ENCODE measurements at regions not wholly inside any gene's neighbourhood (a gene's known extent, or its start where the extent isn't known, plus 50 kb on each side); places are given as distances from the start of the nearest gene placed in this dataset.

DNA sequence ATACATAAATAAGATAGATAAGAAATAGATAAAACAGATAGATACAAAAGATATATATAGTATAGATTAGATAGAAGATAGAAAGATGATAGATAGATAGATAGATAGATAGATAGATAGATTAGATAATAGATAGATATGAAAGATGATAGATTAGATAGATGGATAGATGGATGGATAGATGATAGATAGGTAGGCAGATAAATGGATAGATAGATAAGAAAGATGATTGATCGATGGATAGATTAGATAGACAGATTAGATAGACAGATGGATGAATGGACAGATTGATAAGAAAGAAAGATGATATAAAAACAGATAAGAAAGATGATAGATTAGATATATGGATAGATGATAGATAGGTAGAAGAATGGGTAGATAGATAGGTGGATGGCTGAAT, 90.3 kb downstream of the SMIM20 start:
- TF ChIP-seq, protein P1, sequence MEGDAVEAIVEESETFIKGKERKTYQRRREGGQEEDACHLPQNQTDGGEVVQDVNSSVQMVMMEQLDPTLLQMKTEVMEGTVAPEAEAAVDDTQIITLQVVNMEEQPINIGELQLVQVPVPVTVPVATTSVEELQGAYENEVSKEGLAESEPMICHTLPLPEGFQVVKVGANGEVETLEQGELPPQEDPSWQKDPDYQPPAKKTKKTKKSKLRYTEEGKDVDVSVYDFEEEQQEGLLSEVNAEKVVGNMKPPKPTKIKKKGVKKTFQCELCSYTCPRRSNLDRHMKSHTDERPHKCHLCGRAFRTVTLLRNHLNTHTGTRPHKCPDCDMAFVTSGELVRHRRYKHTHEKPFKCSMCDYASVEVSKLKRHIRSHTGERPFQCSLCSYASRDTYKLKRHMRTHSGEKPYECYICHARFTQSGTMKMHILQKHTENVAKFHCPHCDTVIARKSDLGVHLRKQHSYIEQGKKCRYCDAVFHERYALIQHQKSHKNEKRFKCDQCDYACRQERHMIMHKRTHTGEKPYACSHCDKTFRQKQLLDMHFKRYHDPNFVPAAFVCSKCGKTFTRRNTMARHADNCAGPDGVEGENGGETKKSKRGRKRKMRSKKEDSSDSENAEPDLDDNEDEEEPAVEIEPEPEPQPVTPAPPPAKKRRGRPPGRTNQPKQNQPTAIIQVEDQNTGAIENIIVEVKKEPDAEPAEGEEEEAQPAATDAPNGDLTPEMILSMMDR (IDR thresholded peaks at IDR 0.05): no peak
- intact Hi-C loops (cut with DNase I): no loop called here
- no peak overlapping the region for H3K27ac ChIP-seq
- no peaks in the 10 kb centered on the region for H3K36me3 ChIP-seq
- no peak for ATAC-seq
- no peak for DNase-seq
- H3K9me3 ChIP-seq: peaks cover 8% of the 10 kb centered on the region
- H3K4me3 ChIP-seq: no peak overlapping the region
- H3K27me3 ChIP-seq (ENCODE audit: low read depth): no peaks in the 10 kb centered on the region
- H3K4me1 ChIP-seq: peaks cover 9% of the 10 kb centered on the region

DNA sequence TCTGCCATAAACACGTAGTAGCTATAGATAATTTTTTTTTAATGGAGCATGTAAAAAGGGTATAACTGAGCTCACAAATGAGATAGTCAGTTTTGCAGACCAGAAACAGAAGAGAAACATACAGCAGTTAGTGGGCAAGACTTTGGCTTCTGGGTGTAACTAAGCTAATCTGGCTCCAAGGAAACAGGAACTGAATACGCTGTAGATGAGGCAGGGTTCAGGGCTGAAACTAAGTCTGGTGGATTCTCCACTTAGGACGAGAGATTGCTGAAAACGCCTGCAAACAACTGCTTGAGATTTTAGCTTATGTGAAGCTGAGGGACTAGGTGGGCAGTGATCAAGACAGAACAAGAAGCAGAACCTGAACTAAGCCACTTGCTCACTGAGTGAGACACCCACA, 91.7 kb downstream of the SMIM20 start:
- Histone ChIP-seq H3K27me3 (ENCODE audit: low read depth) (no peaks in the 10 kb centered on the region), H3K4me3 (no peak overlapping the region), H3K27ac (no peak overlapping the region), H3K36me3 (no peaks in the 10 kb centered on the region), H3K4me1 (peaks cover 7% of the 10 kb centered on the region), H3K9me3 (peaks cover 8% of the 10 kb centered on the region)
- DNase-seq (no peak), ATAC-seq (no peak)
- intact Hi-C loops (cut with DNase I): no loop called here
- TF ChIP-seq, protein P1 (IDR thresholded peaks at IDR 0.05): no peak

DNA sequence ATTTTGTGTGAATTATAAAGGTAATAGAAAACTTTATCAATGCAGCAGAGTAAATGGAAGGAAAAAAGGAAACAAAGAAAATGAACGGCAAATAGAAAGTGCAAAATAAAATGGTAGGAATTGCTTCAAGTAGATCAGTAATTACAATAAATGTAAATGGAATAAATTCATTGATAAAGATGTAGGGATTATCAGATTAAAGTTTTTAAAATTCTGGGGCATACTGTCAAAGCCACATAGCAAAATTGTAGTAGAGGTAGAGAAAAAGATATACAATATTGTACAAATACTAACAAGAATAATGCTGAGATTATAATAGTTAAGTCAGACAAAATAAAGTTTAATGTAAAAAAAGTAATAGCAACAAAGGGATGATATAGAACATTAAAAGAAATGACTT, 94.7 kb downstream of the SMIM20 start:
- TF ChIP-seq, protein P1 (IDR thresholded peaks at IDR 0.05): no peak
- ATAC-seq: no peak

DNA sequence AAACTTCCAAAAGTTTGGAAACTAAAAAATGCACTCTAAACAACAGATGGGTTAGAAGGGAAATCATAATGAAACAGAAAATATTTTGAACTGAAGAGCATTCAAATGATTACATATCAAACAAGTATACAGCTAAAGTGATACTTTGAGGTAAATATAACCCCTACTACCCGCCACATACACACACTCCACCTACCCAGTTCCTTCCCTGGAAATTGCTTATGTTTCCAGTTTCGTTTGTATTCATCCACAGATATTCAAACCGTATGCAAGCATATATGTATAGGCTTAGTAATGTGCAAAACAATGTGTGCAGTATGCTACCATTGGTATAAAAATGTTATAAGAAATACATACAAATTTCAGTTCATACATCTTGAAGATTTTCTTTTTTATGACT, 95.5 kb downstream of the SMIM20 start:
- H3K9me3 ChIP-seq: peaks cover 8% of the 10 kb centered on the region
- intact Hi-C loops (cut with DNase I): no loop called here
- no peak overlapping the region for H3K4me3 ChIP-seq
- no peaks in the 10 kb centered on the region for H3K27me3 ChIP-seq (ENCODE audit: low read depth)
- H3K4me1 ChIP-seq: peaks cover 7% of the 10 kb centered on the region
- no peak for DNase-seq
- TF ChIP-seq, protein P1 (IDR thresholded peaks at IDR 0.05): no peak
- no peaks in the 10 kb centered on the region for H3K36me3 ChIP-seq
- no peak overlapping the region for H3K27ac ChIP-seq
- ATAC-seq: no peak

More for the DNA sequence above, 94.7 kb downstream of the SMIM20 start:
- Histone ChIP-seq H3K27ac (no peak overlapping the region), H3K27me3 (ENCODE audit: low read depth) (no peaks in the 10 kb centered on the region), H3K36me3 (no peaks in the 10 kb centered on the region), H3K4me1 (no peaks in the 10 kb centered on the region), H3K9me3 (peaks cover 8% of the 10 kb centered on the region), H3K4me3 (no peak overlapping the region)
- DNase-seq: no peak
- intact Hi-C loops (cut with DNase I): no loop called here

DNA sequence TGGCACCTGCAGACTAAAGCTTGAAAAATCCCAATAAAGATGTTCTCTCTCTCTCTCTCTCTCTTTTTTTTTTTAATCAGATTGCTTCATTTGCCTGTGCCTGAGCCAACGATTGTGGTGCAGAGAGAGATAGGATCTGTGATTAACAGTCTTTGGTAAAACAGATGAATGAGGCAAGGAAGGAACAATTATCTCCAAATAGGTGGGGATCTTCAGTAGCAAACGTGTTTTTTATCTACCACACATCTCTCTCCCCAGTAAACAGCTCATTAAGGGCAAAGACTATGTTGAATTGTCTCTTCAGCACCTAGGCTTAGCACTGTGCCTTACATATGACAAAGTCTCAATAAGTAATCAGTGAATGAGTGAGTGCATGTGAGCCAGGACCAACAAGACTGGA, 96.3 kb downstream of the SMIM20 start:
- no peaks in the 10 kb centered on the region for H3K27me3 ChIP-seq (ENCODE audit: low read depth)
- ATAC-seq: no peak

More for the DNA sequence above, 96.3 kb downstream of the SMIM20 start:
- no peak overlapping the region for H3K27ac ChIP-seq
- H3K9me3 ChIP-seq: peaks cover 8% of the 10 kb centered on the region
- intact Hi-C loops (cut with DNase I): no loop called here
- no peaks in the 10 kb centered on the region for H3K36me3 ChIP-seq
- peaks cover 11% of the 10 kb centered on the region for H3K4me1 ChIP-seq
- DNase-seq: no peak
- H3K4me3 ChIP-seq: no peak overlapping the region
- TF ChIP-seq, protein P1 (IDR thresholded peaks at IDR 0.05): no peak

All from lower lobe of right lung (tissue), 2 donors.